ENCODE measurements at regions not wholly inside any gene's neighbourhood (a gene's known extent, or its start where the extent isn't known, plus 50 kb on each side); places are given as distances from the start of the nearest gene placed in this dataset.
"Not testable (repeated sequence)": the region's sequence is repeated elsewhere in the genome, so short reads cannot be mapped to it uniquely, and the experiment has no call there.

GRCh38 chr4:29726938-29727337 lies 993.2 kb upstream of the PCDH7 start:
- no peaks in the 10 kb centered on the region for H3K4me1 ChIP-seq (ENCODE audit: insufficient read depth, low read length)

GRCh38 chr4:29734343-29735213 lies 985.6 kb upstream of the PCDH7 start:
- peaks cover 0 to 15% (median 8%) of the 10 kb centered on the region in 8 donors for H3K9me3 Mint-ChIP-seq
- H3K4me1 ChIP-seq (ENCODE audit: insufficient read depth, low read length) = no peaks in the 10 kb centered on the region
- H3K27ac ChIP-seq (ENCODE audit: low read depth, low read length) = no peak overlapping the region
- H3K27me3 ChIP-seq (ENCODE audit: insufficient read depth, low read length) = no peaks in the 10 kb centered on the region
- no peak overlapping the region for H3K4me3 ChIP-seq (ENCODE audit: low read length in 2 of 2)
- no peaks in the 10 kb centered on the region for H3K4me1 Mint-ChIP-seq
- no peak for DNase-seq
- H3K4me3 Mint-ChIP-seq = no peak overlapping the region
- ChIA-PET CTCF (ENCODE audit: partially characterized antibody) (no interaction called here), POLR2A (ENCODE audit: partially characterized antibody) (no interaction called here)
- H3K27me3 Mint-ChIP-seq = no peaks in the 10 kb centered on the region
- intact Hi-C loops (cut with micrococcal nuclease) = no loop called here
- no peaks in the 10 kb centered on the region for H3K9me3 ChIP-seq (ENCODE audit: control insufficient read depth in 1 of 2, low read length in 2 of 2)
- H3K36me3 Mint-ChIP-seq = no peaks in the 10 kb centered on the region
- H3K36me3 ChIP-seq (ENCODE audit: insufficient read depth, low read length) = no peaks in the 10 kb centered on the region
- H3K27ac Mint-ChIP-seq = no peak overlapping the region

More at GRCh38 chr4:29726938-29727337, 993.2 kb upstream of the PCDH7 start:
- H3K27ac Mint-ChIP-seq = no peak overlapping the region
- Histone ChIP-seq H3K27me3 (ENCODE audit: insufficient read depth, low read length) (no peaks in the 10 kb centered on the region), H3K36me3 (ENCODE audit: insufficient read depth, low read length) (no peaks in the 10 kb centered on the region), H3K9me3 (ENCODE audit: control insufficient read depth in 1 of 2, low read length in 2 of 2) (no peaks in the 10 kb centered on the region), H3K27ac (ENCODE audit: low read depth, low read length) (no peak overlapping the region), H3K4me3 (ENCODE audit: low read length in 2 of 2) (no peak overlapping the region)
- no peaks in the 10 kb centered on the region for H3K4me1 Mint-ChIP-seq
- peaks cover 0 to 12% (median 3%) of the 10 kb centered on the region in 8 donors for H3K9me3 Mint-ChIP-seq
- intact Hi-C loops (cut with micrococcal nuclease) = no loop called here
- H3K36me3 Mint-ChIP-seq = no peaks in the 10 kb centered on the region
- no peaks in the 10 kb centered on the region for H3K27me3 Mint-ChIP-seq
- CTCF ChIA-PET (ENCODE audit: partially characterized antibody) = no interaction called here
- no peak for DNase-seq
- POLR2A ChIA-PET (ENCODE audit: partially characterized antibody) = no interaction called here
- no peak overlapping the region for H3K4me3 Mint-ChIP-seq

- Mint-ChIP-seq H3K9me3 (peaks cover 0 to 17% (median 5%) of the 10 kb centered on the region in 8 donors), H3K27ac (no peak overlapping the region), H3K4me1 (no peaks in the 10 kb centered on the region), H3K36me3 (peaks cover 0 to 1% of the 10 kb centered on the region in 2 donors), H3K4me3 (no peak overlapping the region), H3K27me3 (no peaks in the 10 kb centered on the region)
- CTCF ChIA-PET (ENCODE audit: partially characterized antibody) = no interaction called here
- Histone ChIP-seq H3K4me3 (ENCODE audit: low read length in 2 of 2) (no peak overlapping the region), H3K27me3 (ENCODE audit: insufficient read depth, low read length) (no peaks in the 10 kb centered on the region), H3K4me1 (ENCODE audit: insufficient read depth, low read length) (no peaks in the 10 kb centered on the region), H3K36me3 (ENCODE audit: insufficient read depth, low read length) (no peaks in the 10 kb centered on the region), H3K9me3 (ENCODE audit: control insufficient read depth in 1 of 2, low read length in 2 of 2) (no peaks in the 10 kb centered on the region), H3K27ac (ENCODE audit: low read depth, low read length) (no peak overlapping the region)
- no peak for DNase-seq
- POLR2A ChIA-PET (ENCODE audit: partially characterized antibody) = no interaction called here
- intact Hi-C loops (cut with micrococcal nuclease) = no loop called here
These were observed 963.2 kb upstream of the PCDH7 start for GRCh38 chr4:29756966-29757365.

- Histone ChIP-seq H3K36me3 (ENCODE audit: insufficient read depth, low read length) (no peaks in the 10 kb centered on the region), H3K4me1 (ENCODE audit: insufficient read depth, low read length) (no peaks in the 10 kb centered on the region), H3K4me3 (ENCODE audit: low read length in 2 of 2) (no peak overlapping the region), H3K27me3 (ENCODE audit: insufficient read depth, low read length) (no peaks in the 10 kb centered on the region), H3K27ac (ENCODE audit: low read depth, low read length) (no peak overlapping the region), H3K9me3 (ENCODE audit: control insufficient read depth in 1 of 2, low read length in 2 of 2) (no peaks in the 10 kb centered on the region)
- no peak overlapping the region for H3K27ac Mint-ChIP-seq
- intact Hi-C loops (cut with micrococcal nuclease) = no loop called here
- no peak for DNase-seq
- H3K9me3 Mint-ChIP-seq = peaks cover 0 to 13% (median 6%) of the 10 kb centered on the region in 8 donors
- H3K4me1 Mint-ChIP-seq = no peaks in the 10 kb centered on the region
- H3K36me3 Mint-ChIP-seq = no peaks in the 10 kb centered on the region
- no peaks in the 10 kb centered on the region for H3K27me3 Mint-ChIP-seq
- POLR2A ChIA-PET (ENCODE audit: partially characterized antibody) = no interaction called here
- no peak overlapping the region for H3K4me3 Mint-ChIP-seq
- CTCF ChIA-PET (ENCODE audit: partially characterized antibody) = no interaction called here
These were observed 958.0 kb upstream of the PCDH7 start for GRCh38 chr4:29762151-29762550.

GRCh38 chr4:29770627-29771026 lies 949.5 kb upstream of the PCDH7 start:
- H3K4me1 ChIP-seq (ENCODE audit: insufficient read depth, low read length) = no peaks in the 10 kb centered on the region
- H3K36me3 ChIP-seq (ENCODE audit: insufficient read depth, low read length) = no peaks in the 10 kb centered on the region
- H3K27ac ChIP-seq (ENCODE audit: low read depth, low read length) = no peak overlapping the region
- H3K4me3 ChIP-seq (ENCODE audit: low read length in 2 of 2) = no peak overlapping the region
- Mint-ChIP-seq H3K4me1 (no peaks in the 10 kb centered on the region), H3K9me3 (peaks cover 0 to 37% (median 11%) of the 10 kb centered on the region in 8 donors), H3K4me3 (no peak overlapping the region), H3K27ac (no peak overlapping the region), H3K36me3 (no peaks in the 10 kb centered on the region), H3K27me3 (no peaks in the 10 kb centered on the region)
- no peaks in the 10 kb centered on the region for H3K9me3 ChIP-seq (ENCODE audit: control insufficient read depth in 1 of 2, low read length in 2 of 2)
- ChIA-PET POLR2A (ENCODE audit: partially characterized antibody) (no interaction called here), CTCF (ENCODE audit: partially characterized antibody) (no interaction called here)
- DNase-seq = no peak
- intact Hi-C loops (cut with micrococcal nuclease) = no loop called here
- H3K27me3 ChIP-seq (ENCODE audit: insufficient read depth, low read length) = no peaks in the 10 kb centered on the region

GRCh38 chr4:29788123-29788522 lies 932.0 kb upstream of the PCDH7 start:
- H3K4me1 Mint-ChIP-seq; H3K36me3 ChIP-seq (ENCODE audit: insufficient read depth, low read length); intact Hi-C loops (cut with micrococcal nuclease); H3K27ac ChIP-seq (ENCODE audit: low read depth, low read length); H3K9me3 ChIP-seq (ENCODE audit: control insufficient read depth in 1 of 2, low read length in 2 of 2); CTCF ChIA-PET (ENCODE audit: partially characterized antibody); H3K27me3 Mint-ChIP-seq; DNase-seq; H3K27me3 ChIP-seq (ENCODE audit: insufficient read depth, low read length); POLR2A ChIA-PET (ENCODE audit: partially characterized antibody); H3K4me3 Mint-ChIP-seq; H3K4me3 ChIP-seq (ENCODE audit: low read length in 2 of 2); H3K27ac Mint-ChIP-seq; H3K4me1 ChIP-seq (ENCODE audit: insufficient read depth, low read length); H3K36me3 Mint-ChIP-seq: not testable (repeated sequence)
- H3K9me3 Mint-ChIP-seq = peaks cover 0 to 34% (median 16%) of the 10 kb centered on the region in 8 donors

GRCh38 chr4:29805245-29805644 lies 914.9 kb upstream of the PCDH7 start:
- no peaks in the 10 kb centered on the region for H3K4me1 ChIP-seq (ENCODE audit: insufficient read depth, low read length)
- intact Hi-C loops (cut with micrococcal nuclease) = no loop called here
- no peak overlapping the region for H3K27ac ChIP-seq (ENCODE audit: low read depth, low read length)
- H3K9me3 ChIP-seq (ENCODE audit: control insufficient read depth in 1 of 2, low read length in 2 of 2) = no peaks in the 10 kb centered on the region
- Mint-ChIP-seq H3K27ac (no peak overlapping the region), H3K27me3 (no peaks in the 10 kb centered on the region), H3K36me3 (no peaks in the 10 kb centered on the region), H3K4me3 (no peak overlapping the region), H3K4me1 (no peaks in the 10 kb centered on the region), H3K9me3 (peaks cover 0 to 19% (median 11%) of the 10 kb centered on the region in 8 donors)
- no peaks in the 10 kb centered on the region for H3K27me3 ChIP-seq (ENCODE audit: insufficient read depth, low read length)
- H3K36me3 ChIP-seq (ENCODE audit: insufficient read depth, low read length) = no peaks in the 10 kb centered on the region
- DNase-seq = no peak
- no peak overlapping the region for H3K4me3 ChIP-seq (ENCODE audit: low read length in 2 of 2)
- ChIA-PET CTCF (ENCODE audit: partially characterized antibody) (no interaction called here), POLR2A (ENCODE audit: partially characterized antibody) (no interaction called here)

All from CD4-positive, alpha-beta memory T cell (primary cell).